LNCAP (cell line): ENCODE measurements at regions not wholly inside any gene's neighbourhood (a gene's known extent, or its start where the extent isn't known, plus 50 kb on each side); places are given as distances from the start of the nearest gene placed in this dataset.

Experiments
- TF ChIP-seq, protein P1 (sequence below): fragments of 450-650 bp; IDR thresholded peaks from 2 replicates; pipeline ENCODE4 v1.5.1; 2017; ENCODE audit warnings: mild to moderate bottlenecking

DNA sequence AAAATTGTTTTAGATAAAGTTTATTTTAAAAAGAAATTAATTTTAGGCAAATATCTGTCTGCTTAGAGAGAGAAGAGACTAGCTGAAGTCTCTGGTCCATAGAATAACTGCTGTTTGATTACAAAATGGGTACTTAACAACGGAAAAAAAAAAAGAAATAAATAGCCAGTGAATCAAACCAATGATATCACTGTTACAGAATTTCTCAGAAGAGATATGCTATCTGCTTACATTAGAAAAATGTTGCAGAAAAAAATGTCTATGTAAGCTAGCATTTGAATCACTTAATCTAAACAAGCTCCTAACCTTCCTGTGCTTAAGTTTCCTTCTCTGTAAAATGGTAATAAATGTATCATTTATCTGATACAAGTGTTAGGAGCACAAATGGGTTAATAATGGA lies 189.9 kb downstream of the IL15 start:
- TF ChIP-seq, protein P1, sequence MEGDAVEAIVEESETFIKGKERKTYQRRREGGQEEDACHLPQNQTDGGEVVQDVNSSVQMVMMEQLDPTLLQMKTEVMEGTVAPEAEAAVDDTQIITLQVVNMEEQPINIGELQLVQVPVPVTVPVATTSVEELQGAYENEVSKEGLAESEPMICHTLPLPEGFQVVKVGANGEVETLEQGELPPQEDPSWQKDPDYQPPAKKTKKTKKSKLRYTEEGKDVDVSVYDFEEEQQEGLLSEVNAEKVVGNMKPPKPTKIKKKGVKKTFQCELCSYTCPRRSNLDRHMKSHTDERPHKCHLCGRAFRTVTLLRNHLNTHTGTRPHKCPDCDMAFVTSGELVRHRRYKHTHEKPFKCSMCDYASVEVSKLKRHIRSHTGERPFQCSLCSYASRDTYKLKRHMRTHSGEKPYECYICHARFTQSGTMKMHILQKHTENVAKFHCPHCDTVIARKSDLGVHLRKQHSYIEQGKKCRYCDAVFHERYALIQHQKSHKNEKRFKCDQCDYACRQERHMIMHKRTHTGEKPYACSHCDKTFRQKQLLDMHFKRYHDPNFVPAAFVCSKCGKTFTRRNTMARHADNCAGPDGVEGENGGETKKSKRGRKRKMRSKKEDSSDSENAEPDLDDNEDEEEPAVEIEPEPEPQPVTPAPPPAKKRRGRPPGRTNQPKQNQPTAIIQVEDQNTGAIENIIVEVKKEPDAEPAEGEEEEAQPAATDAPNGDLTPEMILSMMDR, result no peak

DNA sequence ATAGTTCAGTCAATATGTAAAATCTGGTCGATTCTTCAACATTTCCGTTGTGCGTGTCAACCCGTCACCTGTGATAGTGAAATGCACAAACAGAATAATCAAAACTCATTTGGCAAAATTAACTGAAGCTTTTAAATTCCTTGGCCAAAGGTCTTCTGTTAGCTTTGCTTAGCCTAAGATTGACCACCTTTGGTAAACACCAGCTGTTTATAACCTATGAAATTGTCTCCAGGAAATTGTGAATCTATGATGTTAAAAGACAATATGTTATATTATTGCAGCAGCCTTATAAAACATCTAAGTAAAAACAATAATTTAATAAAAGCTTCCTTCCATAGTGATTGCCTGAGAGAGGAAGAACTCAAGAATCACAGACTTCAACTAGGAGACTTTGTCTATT lies 196.8 kb downstream of the IL15 start:
- TF ChIP-seq, protein P1, result no peak

DNA sequence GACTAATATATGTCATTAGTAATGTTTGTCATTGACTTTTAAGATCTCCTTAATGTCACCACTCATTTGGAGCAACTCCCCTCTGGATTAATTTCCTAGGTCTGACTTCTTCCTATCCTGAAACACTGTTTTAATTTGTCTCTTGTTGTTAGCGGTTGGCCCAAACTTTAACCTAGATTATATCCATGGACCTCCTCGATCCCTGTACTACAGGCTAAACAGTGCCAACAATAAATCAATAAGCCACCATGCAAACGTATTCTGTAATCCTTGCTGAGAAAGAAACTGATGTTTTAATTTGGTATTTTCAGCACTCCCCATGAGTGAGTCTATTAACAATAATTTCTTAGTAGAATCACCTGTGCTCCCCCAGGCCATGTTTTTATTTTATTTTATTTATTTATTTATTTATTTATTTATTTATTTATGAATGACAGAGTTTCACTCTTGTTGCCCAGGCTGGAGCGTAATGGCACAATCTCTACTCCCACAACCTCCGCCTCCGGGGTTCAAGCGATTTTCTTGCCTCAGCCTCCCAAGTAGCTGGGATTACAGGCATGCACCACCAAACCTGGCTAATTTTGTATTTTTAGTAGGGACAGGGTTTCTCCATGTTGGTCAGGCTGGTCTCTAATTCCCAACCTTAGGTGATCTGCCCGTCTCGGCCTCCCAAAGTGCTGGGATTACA lies 204.1 kb downstream of the IL15 start:
- TF ChIP-seq, protein P1, result no peak

DNA sequence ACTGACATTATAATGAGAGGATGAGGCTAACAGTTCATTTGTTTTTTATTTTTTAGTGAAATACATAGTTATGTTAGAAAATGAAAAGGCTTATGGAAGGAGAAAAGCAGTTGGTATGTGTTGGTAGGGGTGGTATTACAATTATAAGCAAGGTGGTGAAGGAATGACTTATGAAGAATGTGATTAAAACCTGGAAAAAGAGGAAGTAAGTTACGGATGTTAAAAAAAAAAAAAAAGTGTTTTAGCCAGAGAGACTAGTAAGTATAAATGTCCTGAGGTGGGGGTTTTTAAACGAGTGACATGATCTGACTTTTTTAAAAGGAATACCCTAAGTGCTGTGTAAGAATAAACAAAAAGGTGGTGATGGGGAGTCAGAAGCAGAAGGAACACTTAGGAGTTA lies 206.8 kb downstream of the IL15 start:
- TF ChIP-seq, protein P1, result no peak

DNA sequence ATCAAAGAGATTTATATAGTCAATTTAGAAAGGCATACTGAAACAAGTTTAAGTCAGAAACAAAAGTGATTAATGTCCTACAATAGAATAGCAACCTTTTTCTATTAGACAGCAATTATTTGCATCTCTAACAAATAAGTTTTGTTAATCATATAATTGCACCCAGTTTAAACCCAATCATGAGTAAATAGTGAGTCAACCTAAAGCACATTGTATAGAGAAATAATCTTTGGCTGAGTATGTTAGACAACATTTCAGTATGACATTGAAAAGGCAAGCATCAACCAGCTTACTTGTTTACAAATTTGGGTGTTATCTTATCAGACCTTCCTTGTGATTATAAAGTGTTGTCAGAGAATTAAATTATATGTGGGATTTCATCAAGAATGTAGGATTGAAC lies 209.5 kb downstream of the IL15 start:
- TF ChIP-seq, protein P1, result no peak

DNA sequence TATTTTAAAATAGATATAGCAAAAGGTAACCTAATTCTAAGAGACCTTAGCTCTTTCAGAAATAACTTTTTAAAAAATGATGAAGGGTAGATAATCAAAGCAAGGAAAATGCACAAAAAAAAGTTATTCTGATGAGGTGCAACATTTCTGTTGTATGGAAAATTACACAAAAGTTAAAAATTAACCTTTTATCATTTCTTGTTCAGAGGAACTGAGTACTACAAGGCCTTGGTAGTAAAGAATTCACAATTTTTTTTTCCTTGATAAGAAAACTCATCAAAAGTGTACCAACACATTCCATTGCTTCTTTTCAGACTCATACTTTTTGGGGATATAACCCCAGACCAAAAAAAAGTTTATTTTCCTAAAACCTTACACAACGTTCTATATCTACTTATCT lies 213.0 kb downstream of the IL15 start:
- TF ChIP-seq, protein P1, result no peak

DNA sequence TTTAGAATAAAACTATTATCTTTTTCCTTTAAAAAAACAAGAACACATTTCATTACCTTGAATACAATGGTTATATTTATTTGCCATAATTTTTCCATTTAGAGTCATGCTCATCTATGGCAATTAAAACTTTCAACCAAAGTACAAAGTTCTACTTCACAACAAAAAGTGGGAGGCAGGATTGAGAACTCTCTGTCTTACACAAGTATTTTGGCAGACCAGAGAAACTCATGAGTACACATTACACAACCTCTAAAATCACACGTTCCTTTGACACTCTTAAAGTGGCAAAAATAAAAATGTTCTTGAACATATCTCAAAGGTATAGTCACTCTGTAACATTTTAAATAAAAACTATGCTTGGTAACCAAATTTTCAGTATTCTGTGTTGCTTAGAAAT lies 213.4 kb downstream of the IL15 start:
- TF ChIP-seq, protein P1, result no peak
